Esophagus squamous epithelium (tissue), 4 donors: ENCODE measurements at regions not wholly inside any gene's neighbourhood (a gene's known extent, or its start where the extent isn't known, plus 50 kb on each side); places are given as distances from the start of the nearest gene placed in this dataset.

ENCODE experiments used
- CTCF ChIP-seq, 6 experiments: fragments of 450-650 bp in 4 of 6; fragments of 200-600 bp in 2 of 6; sonication (generic) in 2 of 6; IDR thresholded peaks; one replicate each; pipeline ENCODE4 v1.5.1; 2016 to 2019; ENCODE audit warnings: antibody characterized with exemption in 6 of 6, mild to moderate bottlenecking in 4 of 6, moderate library complexity in 4 of 6
- POLR2A ChIP-seq, 4 donors: fragments of 450-650 bp; IDR thresholded peaks; one replicate each; pipeline ENCODE4 v1.6.1; 2017; ENCODE audit warnings: antibody characterized with exemption in 4 of 4, mild to moderate bottlenecking in 4 of 4, moderate library complexity in 3 of 4

- no peak for TF ChIP-seq CTCF (IDR thresholded peaks at IDR 0.05)
- no peak for TF ChIP-seq POLR2A (IDR thresholded peaks at IDR 0.05)
Measured at GRCh38 chr12:72723732-72724131, 451.6 kb downstream of the TRHDE start.
